ENCODE measurements at regions not wholly inside any gene's neighbourhood (a gene's known extent, or its start where the extent isn't known, plus 50 kb on each side); places are given as distances from the start of the nearest gene placed in this dataset.

GRCh38 chr4:3373468-3373867 lies 68.3 kb upstream of the HGFAC start:
- Histone ChIP-seq H2BK120ac (ENCODE audit: low read depth, low read length) (no peak overlapping the region), H3K56ac (ENCODE audit: low read length) (no peak overlapping the region), H3K4me3 (ENCODE audit: low read length) (no peak overlapping the region), H3K18ac (ENCODE audit: low read length) (no peak overlapping the region), H3K27me3 (ENCODE audit: insufficient read depth, low read length, poor library complexity) (no peaks in the 10 kb centered on the region), H3K9ac (ENCODE audit: low read length) (no peak overlapping the region), H3K4me2 (ENCODE audit: low read length) (no peak overlapping the region), H2BK15ac (replicated peaks; ENCODE audit: low read depth) (no peak overlapping the region), H3K23ac (ENCODE audit: low read length) (no peak overlapping the region), H3K4ac (ENCODE audit: low read depth, low read length) (no peak overlapping the region), H2AK5ac (ENCODE audit: low read length) (no peak overlapping the region), H3K27ac (ENCODE audit: low read depth, low read length) (no peak overlapping the region), H3K79me1 (ENCODE audit: low read length) (no peaks in the 10 kb centered on the region), H2BK5ac (ENCODE audit: low read length) (no peak overlapping the region), H4K8ac (ENCODE audit: low read depth, low read length) (no peak overlapping the region), H3K4me1 (ENCODE audit: control insufficient read depth, low read depth, low read length) (peaks cover 15% of the 10 kb centered on the region), H3K36me3 (ENCODE audit: control insufficient read depth, insufficient read depth, low read length) (no peaks in the 10 kb centered on the region), H4K5ac (ENCODE audit: low read length) (no peak overlapping the region), H3K79me2 (ENCODE audit: control insufficient read depth, insufficient read depth, low read length) (no peaks in the 10 kb centered on the region)
- WGBS (ENCODE audit: extremely low coverage, insufficient coverage, low lambda C conversion rate), result no CpG with 5 or more reads among the region's 19 CpGs
- no peak for DNase-seq

GRCh38 chr4:3374011-3374645 lies 67.6 kb upstream of the HGFAC start:
- no peak overlapping the region for H3K4ac ChIP-seq (ENCODE audit: low read depth, low read length)
- no peak overlapping the region for H2BK120ac ChIP-seq (ENCODE audit: low read depth, low read length)
- no peaks in the 10 kb centered on the region for H3K79me1 ChIP-seq (ENCODE audit: low read length)
- H4K5ac ChIP-seq (ENCODE audit: low read length), result no peak overlapping the region
- H3K4me1 ChIP-seq (ENCODE audit: control insufficient read depth, low read depth, low read length), result peaks cover 15% of the 10 kb centered on the region
- no peak overlapping the region for H3K27ac ChIP-seq (ENCODE audit: low read depth, low read length)
- H2BK5ac ChIP-seq (ENCODE audit: low read length), result no peak overlapping the region
- no peak overlapping the region for H2BK15ac ChIP-seq (replicated peaks; ENCODE audit: low read depth)
- H3K36me3 ChIP-seq (ENCODE audit: control insufficient read depth, insufficient read depth, low read length), result no peaks in the 10 kb centered on the region
- H3K79me2 ChIP-seq (ENCODE audit: control insufficient read depth, insufficient read depth, low read length), result no peaks in the 10 kb centered on the region
- no peak overlapping the region for H3K4me2 ChIP-seq (ENCODE audit: low read length)
- no peak overlapping the region for H4K8ac ChIP-seq (ENCODE audit: low read depth, low read length)
- H3K23ac ChIP-seq (ENCODE audit: low read length), result no peak overlapping the region
- no peak overlapping the region for H3K4me3 ChIP-seq (ENCODE audit: low read length)
- whole genome bisulfite sequencing (ENCODE audit: extremely low coverage, insufficient coverage, low lambda C conversion rate), result no CpG with 5 or more reads among the region's 29 CpGs
- H3K18ac ChIP-seq (ENCODE audit: low read length), result no peak overlapping the region
- H2AK5ac ChIP-seq (ENCODE audit: low read length), result no peak overlapping the region
- no peak overlapping the region for H3K9ac ChIP-seq (ENCODE audit: low read length)
- no peaks in the 10 kb centered on the region for H3K27me3 ChIP-seq (ENCODE audit: insufficient read depth, low read length, poor library complexity)
- DNase-seq, result no peak
- no peak overlapping the region for H3K56ac ChIP-seq (ENCODE audit: low read length)

GRCh38 chr4:3374667-3375066 lies 67.1 kb upstream of the HGFAC start:
- no peak overlapping the region for H3K4me2 ChIP-seq (ENCODE audit: low read length)
- peaks cover 10% of the 10 kb centered on the region for H3K4me1 ChIP-seq (ENCODE audit: control insufficient read depth, low read depth, low read length)
- no CpG with 5 or more reads among the region's 11 CpGs for WGBS (ENCODE audit: extremely low coverage, insufficient coverage, low lambda C conversion rate)
- no peak overlapping the region for H3K9ac ChIP-seq (ENCODE audit: low read length)
- no peak overlapping the region for H3K18ac ChIP-seq (ENCODE audit: low read length)
- H2BK5ac ChIP-seq (ENCODE audit: low read length), result no peak overlapping the region
- H3K27me3 ChIP-seq (ENCODE audit: insufficient read depth, low read length, poor library complexity), result no peaks in the 10 kb centered on the region
- no peak overlapping the region for H3K23ac ChIP-seq (ENCODE audit: low read length)
- H3K27ac ChIP-seq (ENCODE audit: low read depth, low read length), result no peak overlapping the region
- H3K4ac ChIP-seq (ENCODE audit: low read depth, low read length), result no peak overlapping the region
- H3K79me1 ChIP-seq (ENCODE audit: low read length), result no peaks in the 10 kb centered on the region
- H3K36me3 ChIP-seq (ENCODE audit: control insufficient read depth, insufficient read depth, low read length), result no peaks in the 10 kb centered on the region
- H3K79me2 ChIP-seq (ENCODE audit: control insufficient read depth, insufficient read depth, low read length), result no peaks in the 10 kb centered on the region
- H3K4me3 ChIP-seq (ENCODE audit: low read length), result no peak overlapping the region
- no peak overlapping the region for H2BK15ac ChIP-seq (replicated peaks; ENCODE audit: low read depth)
- H4K8ac ChIP-seq (ENCODE audit: low read depth, low read length), result no peak overlapping the region
- no peak overlapping the region for H4K5ac ChIP-seq (ENCODE audit: low read length)
- no peak overlapping the region for H2AK5ac ChIP-seq (ENCODE audit: low read length)
- no peak overlapping the region for H2BK120ac ChIP-seq (ENCODE audit: low read depth, low read length)
- no peak overlapping the region for H3K56ac ChIP-seq (ENCODE audit: low read length)
- no peak for DNase-seq

- H3K27ac ChIP-seq (ENCODE audit: low read depth, low read length), result no peak overlapping the region
- H3K27me3 ChIP-seq (ENCODE audit: insufficient read depth, low read length, poor library complexity), result no peaks in the 10 kb centered on the region
- no peaks in the 10 kb centered on the region for H3K79me1 ChIP-seq (ENCODE audit: low read length)
- no peak overlapping the region for H4K5ac ChIP-seq (ENCODE audit: low read length)
- H3K9ac ChIP-seq (ENCODE audit: low read length), result no peak overlapping the region
- H3K36me3 ChIP-seq (ENCODE audit: control insufficient read depth, insufficient read depth, low read length), result no peaks in the 10 kb centered on the region
- WGBS (ENCODE audit: extremely low coverage, insufficient coverage, low lambda C conversion rate), result no CpG with 5 or more reads among the region's 7 CpGs
- H2BK5ac ChIP-seq (ENCODE audit: low read length), result no peak overlapping the region
- no peak overlapping the region for H4K8ac ChIP-seq (ENCODE audit: low read depth, low read length)
- H3K4me3 ChIP-seq (ENCODE audit: low read length), result no peak overlapping the region
- no peaks in the 10 kb centered on the region for H3K79me2 ChIP-seq (ENCODE audit: control insufficient read depth, insufficient read depth, low read length)
- no peak overlapping the region for H3K23ac ChIP-seq (ENCODE audit: low read length)
- no peak overlapping the region for H2BK15ac ChIP-seq (replicated peaks; ENCODE audit: low read depth)
- H2BK120ac ChIP-seq (ENCODE audit: low read depth, low read length), result no peak overlapping the region
- no peak overlapping the region for H3K18ac ChIP-seq (ENCODE audit: low read length)
- H3K4ac ChIP-seq (ENCODE audit: low read depth, low read length), result no peak overlapping the region
- no peak overlapping the region for H3K56ac ChIP-seq (ENCODE audit: low read length)
- H3K4me2 ChIP-seq (ENCODE audit: low read length), result no peak overlapping the region
- DNase-seq, result no peak
- peaks cover 3% of the 10 kb centered on the region for H3K4me1 ChIP-seq (ENCODE audit: control insufficient read depth, low read depth, low read length)
- H2AK5ac ChIP-seq (ENCODE audit: low read length), result no peak overlapping the region
These were observed 66.1 kb upstream of the HGFAC start for GRCh38 chr4:3375688-3376087.

- Histone ChIP-seq H2AK5ac (ENCODE audit: low read length) (no peak overlapping the region), H2BK5ac (ENCODE audit: low read length) (no peak overlapping the region), H4K8ac (ENCODE audit: low read depth, low read length) (no peak overlapping the region), H3K4me1 (ENCODE audit: control insufficient read depth, low read depth, low read length) (peaks cover 3% of the 10 kb centered on the region), H3K4me2 (ENCODE audit: low read length) (no peak overlapping the region), H3K4me3 (ENCODE audit: low read length) (no peak overlapping the region), H2BK15ac (replicated peaks; ENCODE audit: low read depth) (no peak overlapping the region), H3K79me2 (ENCODE audit: control insufficient read depth, insufficient read depth, low read length) (no peaks in the 10 kb centered on the region), H3K27ac (ENCODE audit: low read depth, low read length) (no peak overlapping the region), H3K23ac (ENCODE audit: low read length) (no peak overlapping the region), H3K18ac (ENCODE audit: low read length) (no peak overlapping the region), H2BK120ac (ENCODE audit: low read depth, low read length) (no peak overlapping the region), H4K5ac (ENCODE audit: low read length) (no peak overlapping the region), H3K56ac (ENCODE audit: low read length) (no peak overlapping the region), H3K79me1 (ENCODE audit: low read length) (no peaks in the 10 kb centered on the region), H3K27me3 (ENCODE audit: insufficient read depth, low read length, poor library complexity) (no peaks in the 10 kb centered on the region), H3K9ac (ENCODE audit: low read length) (no peak overlapping the region), H3K4ac (ENCODE audit: low read depth, low read length) (no peak overlapping the region), H3K36me3 (ENCODE audit: control insufficient read depth, insufficient read depth, low read length) (no peaks in the 10 kb centered on the region)
- DNase-seq, result no peak
- no CpG with 5 or more reads among the region's 10 CpGs for whole genome bisulfite sequencing (ENCODE audit: extremely low coverage, insufficient coverage, low lambda C conversion rate)
These were observed 65.5 kb upstream of the HGFAC start for GRCh38 chr4:3376266-3376665.

DNA sequence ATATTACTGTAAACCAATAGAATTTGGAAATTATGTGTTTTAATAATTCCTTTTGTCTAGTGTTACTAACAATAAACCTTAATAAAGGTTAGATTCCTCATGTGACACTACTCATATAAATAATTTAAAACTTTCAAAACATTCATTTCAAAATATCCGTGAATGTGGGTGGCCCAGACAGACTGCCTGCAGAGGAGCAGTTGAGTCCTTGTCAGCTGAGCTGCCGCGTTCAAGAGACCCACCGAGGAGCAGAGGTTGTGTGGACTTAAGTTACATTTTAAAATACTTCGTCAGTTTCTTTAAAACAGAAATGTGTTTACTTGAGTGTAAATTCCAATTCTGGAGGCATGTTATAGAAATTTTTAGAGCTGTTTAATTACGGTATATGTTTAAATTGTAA lies 64.2 kb upstream of the HGFAC start:
- Histone ChIP-seq H3K79me1 (ENCODE audit: low read length) (no peaks in the 10 kb centered on the region), H3K27ac (ENCODE audit: low read depth, low read length) (no peak overlapping the region), H3K4me2 (ENCODE audit: low read length) (no peak overlapping the region), H4K8ac (ENCODE audit: low read depth, low read length) (no peak overlapping the region), H3K23ac (ENCODE audit: low read length) (no peak overlapping the region), H2AK5ac (ENCODE audit: low read length) (no peak overlapping the region), H3K4me3 (ENCODE audit: low read length) (no peak overlapping the region), H3K4ac (ENCODE audit: low read depth, low read length) (no peak overlapping the region), H3K9ac (ENCODE audit: low read length) (no peak overlapping the region), H3K4me1 (ENCODE audit: control insufficient read depth, low read depth, low read length) (no peaks in the 10 kb centered on the region), H3K27me3 (ENCODE audit: insufficient read depth, low read length, poor library complexity) (no peaks in the 10 kb centered on the region), H3K79me2 (ENCODE audit: control insufficient read depth, insufficient read depth, low read length) (no peaks in the 10 kb centered on the region), H4K5ac (ENCODE audit: low read length) (no peak overlapping the region), H2BK5ac (ENCODE audit: low read length) (no peak overlapping the region), H3K18ac (ENCODE audit: low read length) (no peak overlapping the region), H3K36me3 (ENCODE audit: control insufficient read depth, insufficient read depth, low read length) (no peaks in the 10 kb centered on the region), H3K56ac (ENCODE audit: low read length) (no peak overlapping the region), H2BK15ac (replicated peaks; ENCODE audit: low read depth) (no peak overlapping the region), H2BK120ac (ENCODE audit: low read depth, low read length) (no peak overlapping the region)
- 100% methylated on average over 1 of the region's 6 CpGs for WGBS (ENCODE audit: extremely low coverage, insufficient coverage, low lambda C conversion rate)
- DNase-seq, result no peak
